Choroid plexus epithelial cell (primary cell): ENCODE measurements at regions not wholly inside any gene's neighbourhood (a gene's known extent, or its start where the extent isn't known, plus 50 kb on each side); places are given as distances from the start of the nearest gene placed in this dataset.
A peak's percentile ranks its signal among the peaks of the same experiment; 100 is the strongest.

Source experiments
- DNase-seq: peaks from one replicate; pipeline ENCODE4 v3.0.0-alpha.2; 2010; ENCODE audit warnings: low read depth
- H3K4me3 ChIP-seq: 2 replicates; pipeline ENCODE4 v1.5.1; 2011; ENCODE audit warnings: low read depth, mild to moderate bottlenecking, control low read depth, low read length, moderate library complexity
- CTCF ChIP-seq: conservative IDR thresholded peaks from 2 replicates; pipeline ENCODE4 v1.5.1; 2011; ENCODE audit warnings: low read depth, mild to moderate bottlenecking, control low read depth, inconsistent platforms, low read length, moderate library complexity

GRCh38 chr7:12085516-12085915 lies 125.6 kb upstream of the TMEM106B start:
- no peak overlapping the region for H3K4me3 ChIP-seq
- no peak for TF ChIP-seq CTCF

GRCh38 chr7:12089951-12090756 lies 120.9 kb upstream of the TMEM106B start:
- TF ChIP-seq CTCF = no peak
- no peak overlapping the region for H3K4me3 ChIP-seq
- DNase-seq = peak; percentile 11

More at GRCh38 chr7:12085516-12085915, 125.6 kb upstream of the TMEM106B start:
- DNase-seq = no peak

- TF ChIP-seq CTCF = no peak
- no peak overlapping the region for H3K4me3 ChIP-seq
- DNase-seq = peak; percentile 10
Measured at GRCh38 chr7:12090757-12091221, 120.3 kb upstream of the TMEM106B start.

- no peak overlapping the region for H3K4me3 ChIP-seq
- no peak for TF ChIP-seq CTCF
- no peak for DNase-seq
Measured at GRCh38 chr7:12091231-12091630, 119.9 kb upstream of the TMEM106B start.

GRCh38 chr7:12092499-12093130 lies 118.5 kb upstream of the TMEM106B start:
- no peak for TF ChIP-seq CTCF
- no peak overlapping the region for H3K4me3 ChIP-seq
- peak; percentile 23 for DNase-seq

- no peak overlapping the region for H3K4me3 ChIP-seq
- no peak for DNase-seq
- no peak for TF ChIP-seq CTCF
Measured at GRCh38 chr7:12093365-12093764, 117.7 kb upstream of the TMEM106B start.
